GM21825 (cell line): ENCODE measurements at regions not wholly inside any gene's neighbourhood (a gene's known extent, or its start where the extent isn't known, plus 50 kb on each side); places are given as distances from the start of the nearest gene placed in this dataset.
"Not testable (repeated sequence)": the region's sequence is repeated elsewhere in the genome, so short reads cannot be mapped to it uniquely, and the experiment has no call there.

Source experiments
- ATAC-seq: cut with Tn5 transposase; IDR thresholded peaks from one replicate; pipeline ENCODE4 v1.9.1; 2021; ENCODE audit warnings: mild to moderate bottlenecking, moderate library complexity; ENCODE audit not compliant: unreplicated experiment

DNA sequence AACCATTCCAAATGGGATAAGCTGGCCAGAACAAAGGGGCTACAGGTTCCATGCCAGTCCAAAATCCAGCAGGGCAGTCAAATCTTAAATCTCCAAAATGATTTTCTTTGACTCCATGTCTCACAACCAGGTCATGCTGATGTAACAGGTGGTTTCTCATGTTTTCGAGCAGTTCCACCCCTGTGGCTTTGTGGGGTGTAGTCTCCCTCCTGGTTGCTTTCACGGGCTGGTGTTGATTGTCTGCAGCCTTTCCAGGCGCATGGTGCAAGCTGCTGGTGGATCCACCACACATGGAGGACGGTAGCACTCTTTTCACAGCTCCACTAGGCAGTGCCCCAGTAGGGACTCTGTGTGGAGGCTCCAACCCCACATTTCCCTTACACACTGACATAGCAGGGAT lies 425.5 kb upstream of the FTMT start:
- ATAC-seq, result no peak

GRCh38 chr5:121429761-121430160 lies 421.9 kb upstream of the FTMT start:
- no peak for ATAC-seq

GRCh38 chr5:121430538-121430937 lies 421.1 kb upstream of the FTMT start:
- no peak for ATAC-seq

DNA sequence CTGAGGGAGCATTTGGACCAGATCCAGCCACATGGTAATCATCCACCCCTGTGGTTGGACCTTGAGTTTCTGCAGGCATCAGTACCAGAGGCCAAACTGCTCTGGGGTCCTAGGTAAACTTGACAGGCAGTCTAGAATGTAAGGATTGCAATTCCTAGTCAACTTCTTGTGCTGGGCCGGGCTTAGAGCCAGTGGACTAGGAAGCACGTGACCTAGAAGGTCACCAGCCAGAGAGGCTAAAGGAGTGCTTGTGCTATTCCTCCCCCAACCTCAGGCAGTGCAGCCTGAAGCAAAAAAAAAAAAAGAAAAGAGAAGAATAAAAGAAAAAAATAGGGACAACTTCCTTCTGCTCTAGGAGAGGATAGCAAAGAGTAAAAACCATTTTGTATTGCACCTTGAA lies 406.2 kb upstream of the FTMT start:
- no peak for ATAC-seq

GRCh38 chr5:121462441-121462840 lies 389.2 kb upstream of the FTMT start:
- ATAC-seq, result no peak

DNA sequence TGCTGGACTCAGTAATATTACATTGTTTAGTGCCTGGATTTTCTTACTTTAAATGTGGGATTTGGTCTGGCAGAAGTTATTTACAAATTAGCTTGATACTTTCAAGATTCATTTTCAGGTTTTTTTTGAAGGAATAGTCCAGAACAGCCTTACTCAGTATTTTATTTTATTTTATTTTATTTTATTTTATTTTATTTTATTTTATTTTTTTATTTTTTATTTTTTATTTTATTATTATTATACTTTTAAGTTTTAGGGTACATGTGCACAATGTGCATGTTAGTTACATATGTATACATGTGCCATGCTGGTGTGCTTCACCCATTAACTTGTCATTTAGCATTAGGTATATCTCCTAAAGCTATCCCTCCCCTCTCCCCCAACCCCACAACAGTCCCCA lies 380.5 kb upstream of the FTMT start:
- not testable (repeated sequence) for ATAC-seq

- no peak for ATAC-seq
Measured at GRCh38 chr5:121478636-121479035, 373.0 kb upstream of the FTMT start.

DNA sequence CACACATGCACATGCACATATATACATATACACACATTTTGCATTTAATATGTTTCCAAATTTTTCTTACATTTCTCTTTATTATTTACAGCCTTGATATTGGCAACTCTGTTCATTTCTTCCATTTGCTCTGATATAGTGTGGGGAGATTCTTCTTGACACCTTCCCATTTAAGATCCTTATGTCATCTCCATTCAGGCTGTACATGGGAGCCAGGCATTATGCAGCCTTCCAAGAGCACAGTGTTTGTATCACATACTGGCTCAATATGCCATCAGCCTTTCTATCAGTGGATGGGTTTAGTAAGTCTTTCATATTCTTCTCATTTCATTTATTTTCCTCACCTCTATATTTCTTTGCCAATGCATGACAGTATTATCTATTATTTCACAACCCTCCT lies 372.3 kb upstream of the FTMT start:
- ATAC-seq, result no peak

- no peak for ATAC-seq
Measured at GRCh38 chr5:121485281-121485680, 366.4 kb upstream of the FTMT start.

DNA sequence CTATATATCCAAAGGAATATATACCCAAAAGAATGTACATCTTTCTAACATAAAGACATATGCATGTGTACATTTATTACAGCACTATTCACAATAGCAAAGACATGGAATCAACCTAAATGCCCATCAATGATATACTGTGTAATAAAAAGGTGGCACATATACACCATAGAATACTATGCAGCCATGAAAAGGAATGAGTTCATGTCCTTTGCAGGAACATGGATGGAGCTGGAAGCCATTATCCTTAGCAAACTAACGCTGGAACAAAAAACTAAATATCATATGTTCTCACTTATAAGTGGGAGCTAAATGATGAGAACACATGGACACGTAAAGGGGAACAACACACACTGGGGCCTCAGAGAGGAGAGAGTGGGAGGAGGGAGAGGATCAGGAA lies 365.7 kb upstream of the FTMT start:
- not testable (repeated sequence) for ATAC-seq

- ATAC-seq, result no peak
Measured at GRCh38 chr5:121489972-121490371, 361.7 kb upstream of the FTMT start.

DNA sequence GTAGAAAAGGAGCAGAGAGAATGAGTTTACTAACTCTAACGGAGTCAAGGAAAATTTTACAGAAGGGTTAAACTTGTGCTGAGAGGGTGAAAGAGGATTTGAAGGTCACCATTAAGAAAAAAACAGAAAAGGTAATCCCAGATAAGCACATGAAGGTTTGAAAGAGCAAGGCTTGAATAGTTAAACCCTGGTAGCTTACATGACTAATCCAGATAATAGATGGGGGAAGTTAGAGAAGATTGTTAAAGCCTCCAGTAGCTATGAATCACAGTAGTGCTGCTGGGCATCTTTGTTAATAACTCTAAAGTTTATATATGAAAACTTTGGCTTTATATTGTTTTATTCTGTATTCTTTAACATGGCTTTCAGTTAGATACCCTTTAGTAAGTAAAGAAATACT lies 354.5 kb upstream of the FTMT start:
- no peak for ATAC-seq

GRCh38 chr5:121500310-121500709 lies 351.4 kb upstream of the FTMT start:
- no peak for ATAC-seq

DNA sequence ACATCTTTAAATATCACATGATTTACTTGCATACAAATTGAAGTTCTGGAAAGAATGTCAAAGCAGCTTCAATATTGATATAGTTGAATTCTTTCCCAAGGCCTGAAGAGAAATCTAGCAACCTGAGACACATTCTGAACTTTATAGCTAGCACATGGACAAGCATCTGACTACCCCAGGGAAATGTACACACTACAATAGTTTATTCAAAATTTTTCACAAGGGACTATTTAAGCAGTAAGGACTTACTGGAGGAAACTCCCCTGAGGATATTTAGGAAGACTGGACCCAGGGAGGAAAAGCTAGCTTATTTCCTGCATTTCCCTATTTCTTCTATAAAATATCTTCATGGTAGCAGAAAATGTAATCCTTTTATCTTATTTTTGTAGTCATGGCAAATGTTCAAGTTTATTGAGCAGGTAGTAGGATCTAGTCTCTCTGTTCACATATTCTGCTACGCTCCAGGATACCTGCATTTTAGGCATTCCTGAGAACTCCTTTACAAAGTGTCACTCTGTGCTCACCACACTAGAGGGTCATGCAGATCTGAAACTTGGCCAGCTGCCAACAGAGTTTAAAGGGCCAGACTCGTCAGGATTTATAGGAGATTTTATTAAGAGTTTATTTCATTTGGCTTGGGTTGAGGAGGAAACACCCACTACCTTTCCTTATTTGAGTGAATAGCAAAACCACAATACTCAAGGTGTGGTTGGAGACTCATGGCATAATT lies 348.4 kb upstream of the FTMT start:
- ATAC-seq, result no peak

DNA sequence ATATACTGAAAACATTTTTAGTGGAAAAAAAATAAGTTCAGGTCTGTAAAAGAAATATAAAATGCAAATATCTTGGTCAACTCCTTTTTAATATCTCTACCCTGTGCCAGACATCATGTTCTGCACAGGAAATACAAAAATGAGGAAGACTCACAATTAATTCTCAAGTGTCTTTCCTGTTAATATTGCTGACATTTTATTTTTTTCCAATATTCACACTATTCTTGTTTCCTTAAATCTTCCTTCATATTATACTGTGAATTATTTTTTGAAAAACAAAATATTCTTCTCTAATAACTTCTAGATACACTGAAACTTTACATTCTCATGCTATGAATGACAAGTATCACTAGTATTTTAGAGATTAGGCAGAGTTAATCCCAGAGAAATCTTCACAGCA lies 334.7 kb upstream of the FTMT start:
- no peak for ATAC-seq

- ATAC-seq, result no peak
Measured at GRCh38 chr5:121525706-121526105, 326.0 kb upstream of the FTMT start.

DNA sequence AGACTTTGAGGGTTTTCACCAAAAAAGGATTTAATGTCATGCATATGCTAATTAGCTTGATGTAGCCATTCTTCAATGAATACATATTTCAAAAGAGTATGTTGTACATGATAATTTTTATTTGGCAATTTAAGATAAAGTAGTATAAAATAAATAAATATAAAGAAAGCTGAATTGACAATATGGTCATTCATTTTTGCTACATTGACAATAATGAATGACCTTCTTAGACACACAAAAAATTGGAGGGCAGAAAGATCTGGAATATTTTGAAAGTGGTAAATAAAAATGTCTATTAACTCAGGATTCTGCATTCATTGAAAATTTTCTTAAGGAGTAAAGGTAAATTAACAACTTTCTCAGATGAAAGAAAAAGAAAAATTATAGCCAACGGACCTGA lies 324.8 kb upstream of the FTMT start:
- ATAC-seq, result no peak

- no peak for ATAC-seq
Measured at GRCh38 chr5:121533814-121534213, 317.9 kb upstream of the FTMT start.

GRCh38 chr5:121550989-121551388 lies 300.7 kb upstream of the FTMT start:
- no peak for ATAC-seq

DNA sequence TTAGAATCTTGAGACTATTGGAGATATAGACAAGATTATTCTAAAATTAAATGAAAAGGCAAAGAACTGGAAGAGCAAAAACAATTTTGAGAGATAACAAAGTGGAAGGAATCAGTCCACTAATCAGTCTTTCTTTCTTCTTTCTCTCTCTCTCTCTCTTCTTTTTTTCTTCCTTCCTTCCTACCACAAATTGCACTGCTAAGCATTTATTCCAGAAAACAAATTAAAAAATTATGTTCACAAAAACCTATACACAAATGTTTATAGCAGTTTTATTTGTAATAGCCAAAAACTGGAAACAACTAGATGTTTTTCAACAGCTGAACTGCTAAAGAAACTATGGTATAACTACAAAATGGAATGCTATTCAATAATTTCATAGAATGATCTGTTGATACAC lies 291.9 kb upstream of the FTMT start:
- ATAC-seq, result no peak

DNA sequence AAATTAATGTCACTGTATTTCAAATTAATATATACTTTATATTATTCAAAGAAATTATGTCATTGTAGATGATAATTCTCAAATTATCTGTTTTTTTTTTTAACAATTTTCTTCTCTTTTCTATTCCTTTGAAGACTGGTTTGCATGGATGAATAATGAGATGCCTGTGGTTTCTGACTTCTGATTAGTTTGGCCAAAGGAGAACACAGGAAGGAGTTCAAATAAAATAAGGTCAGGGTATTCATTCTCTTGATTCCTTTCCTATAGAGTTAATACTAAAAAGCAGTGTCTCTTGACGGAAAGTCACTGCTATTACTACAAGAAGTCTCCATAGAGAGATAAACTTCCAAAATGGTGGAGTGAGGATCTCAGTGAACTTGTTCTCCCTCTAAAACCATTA lies 279.6 kb upstream of the FTMT start:
- no peak for ATAC-seq

DNA sequence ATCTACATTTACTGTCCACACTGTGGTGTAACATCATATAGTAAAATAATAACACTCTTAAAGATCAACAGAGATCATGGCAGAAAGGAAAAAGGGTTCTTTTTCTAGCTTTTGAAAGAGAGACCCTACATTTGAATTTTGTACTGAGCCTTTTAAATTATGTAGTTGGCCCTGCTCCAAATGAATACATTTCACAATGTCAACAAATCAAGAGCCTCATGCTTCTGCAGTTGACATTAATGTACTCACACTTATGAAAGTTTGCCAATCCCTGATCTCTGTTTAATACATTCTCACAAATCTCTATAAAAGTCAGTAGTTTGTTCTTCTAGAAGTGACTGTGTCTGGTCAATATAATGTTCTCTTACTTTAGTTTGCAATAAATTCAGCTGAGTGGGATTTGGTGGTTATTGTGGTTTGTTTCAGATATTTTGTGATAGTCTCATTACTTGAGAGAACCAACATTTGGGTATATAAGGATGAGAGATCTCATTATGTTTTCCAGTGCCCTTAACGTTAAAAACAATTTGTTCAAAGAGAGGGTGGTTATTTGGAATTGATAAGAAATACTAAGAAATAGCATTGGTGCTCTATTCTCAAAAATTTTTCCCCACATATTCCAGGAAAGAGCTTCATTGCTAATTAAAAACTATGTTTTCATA lies 277.8 kb upstream of the FTMT start:
- ATAC-seq, result no peak

DNA sequence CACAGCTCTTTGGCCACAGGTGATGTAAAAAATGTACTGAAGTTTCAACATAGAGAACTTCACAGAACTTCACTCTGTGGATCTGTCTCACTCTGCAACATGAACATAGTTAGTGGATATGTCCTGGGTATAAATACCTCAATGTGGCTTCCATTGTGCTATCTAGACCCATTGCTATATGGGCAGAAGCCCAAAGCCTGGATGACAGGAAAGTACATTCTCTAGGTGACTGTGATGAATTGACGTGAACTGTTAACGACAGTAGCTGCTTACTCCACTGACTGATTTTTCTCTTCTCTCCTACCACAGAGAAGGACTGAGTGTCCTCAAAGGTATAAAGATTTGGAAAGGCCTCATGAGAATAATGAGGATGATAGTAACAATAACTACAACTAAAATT lies 270.1 kb upstream of the FTMT start:
- no peak for ATAC-seq
